ENCODE measurements at regions not wholly inside any gene's neighbourhood (a gene's known extent, or its start where the extent isn't known, plus 50 kb on each side); places are given as distances from the start of the nearest gene placed in this dataset.

GRCh38 chr21:28636752-28637691 lies 355.7 kb downstream of the LTN1 start:
- POLR2A ChIA-PET: interaction anchor here (0.7 kb wide), 1 partner anchor 99 kb away, joined by 4 read pairs; no protein-coding TSS in a partner anchor
- Histone ChIP-seq H3K27ac (ENCODE audit: low read depth, low read length) (peak overlapping the region; percentile 90), H3K4me3 (ENCODE audit: low read depth, low read length) (no peak overlapping the region), H3K9me3 (ENCODE audit: control insufficient read depth, insufficient read depth, low read length) (no peaks in the 10 kb centered on the region), H3K27me3 (ENCODE audit: control insufficient read depth, insufficient read depth, low read length) (no peaks in the 10 kb centered on the region)
- DNase-seq (ENCODE audit: low read depth, low spot score): peak; percentile 65
- TF ChIP-seq CTCF (IDR thresholded peaks at IDR 0.05; ENCODE audit: low read depth, low read length): no peak
- CTCF ChIA-PET: no interaction called here

GRCh38 chr21:28635541-28635940 lies 357.1 kb downstream of the LTN1 start:
- no peak for TF ChIP-seq CTCF (IDR thresholded peaks at IDR 0.05; ENCODE audit: low read depth, low read length)
- no peak for DNase-seq (ENCODE audit: low read depth, low spot score)
- ChIA-PET POLR2A (no interaction called here), CTCF (no interaction called here)
- Histone ChIP-seq H3K4me3 (ENCODE audit: low read depth, low read length) (no peak overlapping the region), H3K27me3 (ENCODE audit: control insufficient read depth, insufficient read depth, low read length) (no peaks in the 10 kb centered on the region), H3K9me3 (ENCODE audit: control insufficient read depth, insufficient read depth, low read length) (no peaks in the 10 kb centered on the region), H3K27ac (ENCODE audit: low read depth, low read length) (no peak overlapping the region)

- TF ChIP-seq CTCF (IDR thresholded peaks at IDR 0.05; ENCODE audit: low read depth, low read length): no peak
- no peaks in the 10 kb centered on the region for H3K9me3 ChIP-seq (ENCODE audit: control insufficient read depth, insufficient read depth, low read length)
- H3K27ac ChIP-seq (ENCODE audit: low read depth, low read length): peak overlapping the region; percentile 80
- CTCF ChIA-PET: interaction anchor here (0.6 to 1.6 kb wide), 2 partner anchors 13 to 112 kb away, joined by 3 to 8 read pairs; no protein-coding TSS in a partner anchor
- no peak overlapping the region for H3K4me3 ChIP-seq (ENCODE audit: low read depth, low read length)
- H3K27me3 ChIP-seq (ENCODE audit: control insufficient read depth, insufficient read depth, low read length): no peaks in the 10 kb centered on the region
- POLR2A ChIA-PET: interaction anchor here (0.6 kb wide), 2 partner anchors 96 to 1153 kb away, joined by 3 to 6 read pairs; no protein-coding TSS in a partner anchor
- DNase-seq (ENCODE audit: low read depth, low spot score): no peak
Observed at GRCh38 chr21:28633839-28634555, 358.7 kb downstream of the LTN1 start.

GRCh38 chr21:28632755-28633408 lies 359.8 kb downstream of the LTN1 start:
- Histone ChIP-seq H3K9me3 (ENCODE audit: control insufficient read depth, insufficient read depth, low read length) (no peaks in the 10 kb centered on the region), H3K4me3 (ENCODE audit: low read depth, low read length) (no peak overlapping the region; the same call in 1 of the 2 replicates), H3K27ac (ENCODE audit: low read depth, low read length) (peak overlapping the region; percentile 68), H3K27me3 (ENCODE audit: control insufficient read depth, insufficient read depth, low read length) (no peaks in the 10 kb centered on the region)
- ChIA-PET CTCF (interaction anchor here (0.5 to 1.6 kb wide), 2 partner anchors 13 to 113 kb away, joined by 3 to 8 read pairs; no protein-coding TSS in a partner anchor), POLR2A (no interaction called here)
- no peak for TF ChIP-seq CTCF (IDR thresholded peaks at IDR 0.05; ENCODE audit: low read depth, low read length)
- no peak for DNase-seq (ENCODE audit: low read depth, low spot score)
